MCF 10A (cell line): ENCODE measurements at regions not wholly inside any gene's neighbourhood (a gene's known extent, or its start where the extent isn't known, plus 50 kb on each side); places are given as distances from the start of the nearest gene placed in this dataset.

Source experiments
- BruUV-seq: library from RNA; stranded (reverse); fragments of 400-500 nt; replicated peaks from 2 replicates; lab custom pipeline; 2021; lab: Mats Ljungman, UMichigan
- CTCF ChIA-PET: fragments of 300-600 bp; sonication (Branson Sonifier 250); formaldehyde crosslinking; extraction: SDS; loops from one replicate; lab custom pipeline; 2021; ENCODE audit warnings: antibody characterized with exemption, inconsistent platforms; lab: Yijun Ruan, JAX
- POLR2A ChIA-PET: fragments of 300-600, 350-650 bp; sonication (Branson Sonifier 250); formaldehyde crosslinking; extraction: SDS; loops from one replicate; lab custom pipeline; 2020; ENCODE audit warnings: antibody characterized with exemption, inconsistent platforms; lab: Yijun Ruan, JAX
- DNase-seq: peaks from one replicate; pipeline ENCODE4 v3.0.0-alpha.2; 2018; ENCODE audit not compliant: unreplicated experiment
- H3K27ac Mint-ChIP-seq: one replicate; pipeline ENCODE4 v1.8.0; 2022; ENCODE audit warnings: mild to moderate bottlenecking, low read depth, mixed read lengths; ENCODE audit not compliant: unreplicated experiment
- H3K27me3 Mint-ChIP-seq: one replicate; pipeline ENCODE4 v1.8.0; 2022; ENCODE audit warnings: mixed read lengths; ENCODE audit not compliant: insufficient read depth, unreplicated experiment
- H3K36me3 Mint-ChIP-seq: one replicate; pipeline ENCODE4 v1.8.0; 2022; ENCODE audit warnings: mild to moderate bottlenecking, moderate library complexity, mixed read lengths; ENCODE audit not compliant: insufficient read depth, unreplicated experiment
- H3K4me1 Mint-ChIP-seq: one replicate; pipeline ENCODE4 v1.8.0; 2022; ENCODE audit warnings: mixed read lengths; ENCODE audit not compliant: insufficient read depth, unreplicated experiment
- H3K4me3 Mint-ChIP-seq: one replicate; pipeline ENCODE4 v1.8.0; 2022; ENCODE audit warnings: mild to moderate bottlenecking, moderate library complexity, mixed read lengths; ENCODE audit not compliant: unreplicated experiment
- H3K9me3 Mint-ChIP-seq: one replicate; pipeline ENCODE4 v1.8.0; 2022; ENCODE audit warnings: mixed read lengths; ENCODE audit not compliant: unreplicated experiment
- CTCF ChIP-seq: fragments of 200-600 bp; IDR thresholded peaks from one replicate; pipeline ENCODE4 v1.8.0; 2022; ENCODE audit warnings: antibody characterized with exemption, mild to moderate bottlenecking; ENCODE audit not compliant: unreplicated experiment
- intact Hi-C: fragments of 100-400 bp; cut with micrococcal nuclease; formaldehyde crosslinking; loops from 2 replicates; pipeline ENCODE4 v1.14.1; 2022

- Mint-ChIP-seq H3K9me3 (peaks cover 7% of the 10 kb centered on the region), H3K4me3 (no peak overlapping the region), H3K27me3 (no peaks in the 10 kb centered on the region), H3K36me3 (no peaks in the 10 kb centered on the region), H3K4me1 (peaks cover 48% of the 10 kb centered on the region), H3K27ac (peak overlapping the region; percentile 97)
- no peak for TF ChIP-seq CTCF
- CTCF ChIA-PET, result no interaction called here
- POLR2A ChIA-PET, result interaction anchor here (0.7 to 2.8 kb wide), 7 partner anchors 42 to 294 kb away, joined by 3 to 10 read pairs (median 4); partner anchors contain the start of gene ANKRD50
- no TSS peak for BruUV-seq
- intact Hi-C loops, result loop anchor here (10.0 kb wide), 1 partner anchor 612 kb away; no protein-coding TSS in a partner anchor
- peak; percentile 35 for DNase-seq
Observed at GRCh38 chr4:124946696-124947095, 234.2 kb upstream of the ANKRD50 start.

DNA sequence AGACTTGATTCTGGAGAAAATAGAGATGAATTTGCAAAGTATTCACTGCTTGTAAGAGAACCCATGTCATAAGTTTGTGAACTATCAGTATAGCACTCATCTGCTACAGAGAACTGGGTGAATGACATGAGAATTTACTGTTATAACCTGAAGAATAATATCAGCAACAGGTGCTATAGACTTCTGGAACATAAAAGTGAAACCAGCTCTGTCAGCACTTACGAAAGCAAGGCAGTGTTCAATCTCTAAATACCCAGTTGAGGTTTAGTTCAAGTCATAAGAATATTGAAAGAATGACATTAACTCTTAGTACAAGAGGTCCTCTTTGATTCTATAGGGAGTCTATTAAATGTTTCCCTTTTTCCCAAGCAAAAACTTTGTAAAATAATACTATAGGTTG is 232.9 kb upstream of the ANKRD50 start:
- Mint-ChIP-seq H3K27me3 (no peaks in the 10 kb centered on the region), H3K4me1 (peaks cover 58% of the 10 kb centered on the region), H3K27ac (no peak overlapping the region), H3K9me3 (peaks cover 7% of the 10 kb centered on the region), H3K4me3 (peak overlapping the region; percentile 36), H3K36me3 (no peaks in the 10 kb centered on the region)
- intact Hi-C loops, result loop anchor here (10.0 kb wide), 1 partner anchor 611 kb away; no protein-coding TSS in a partner anchor
- no TSS peak for BruUV-seq
- no peak for DNase-seq
- ChIA-PET CTCF (interaction anchor here (0.7 kb wide), 1 partner anchor 591 kb away, joined by 3 read pairs; no protein-coding TSS in a partner anchor), POLR2A (interaction anchor here (1.0 to 2.8 kb wide), 5 partner anchors 8 to 303 kb away, joined by 3 to 10 read pairs (median 5); no protein-coding TSS in a partner anchor)
- TF ChIP-seq CTCF, result no peak

- ChIA-PET CTCF (no interaction called here), POLR2A (interaction anchor here (1.3 to 2.8 kb wide), 5 partner anchors 10 to 234 kb away, joined by 4 to 10 read pairs (median 7); partner anchors contain the start of gene ANKRD50)
- Mint-ChIP-seq H3K4me1 (peaks cover 60% of the 10 kb centered on the region), H3K4me3 (peak overlapping the region; percentile 47), H3K27ac (peak overlapping the region; percentile 92), H3K9me3 (peaks cover 7% of the 10 kb centered on the region), H3K36me3 (no peaks in the 10 kb centered on the region), H3K27me3 (no peaks in the 10 kb centered on the region)
- intact Hi-C loops, result loop anchor here (1.0 to 10.0 kb wide), 3 partner anchors 232 to 609 kb away; partner anchors contain the start of gene ANKRD50
- no TSS peak for BruUV-seq
- peak; percentile 34 for DNase-seq
- peak; percentile 20 for TF ChIP-seq CTCF
Observed at GRCh38 chr4:124943938-124944337, 231.4 kb upstream of the ANKRD50 start.

GRCh38 chr4:124943145-124943889 is 230.8 kb upstream of the ANKRD50 start:
- ChIA-PET POLR2A (interaction anchor here (1.3 to 1.6 kb wide), 2 partner anchors 158 to 230 kb away, joined by 4 to 7 read pairs; partner anchors contain the start of gene ANKRD50), CTCF (no interaction called here)
- Mint-ChIP-seq H3K36me3 (no peaks in the 10 kb centered on the region), H3K27ac (peak overlapping the region; percentile 92), H3K4me1 (peaks cover 55% of the 10 kb centered on the region), H3K9me3 (peaks cover 7% of the 10 kb centered on the region), H3K27me3 (no peaks in the 10 kb centered on the region), H3K4me3 (peak overlapping the region; percentile 47)
- BruUV-seq, result TSS peak; percentile 14
- intact Hi-C loops, result loop anchor here (1.0 to 10.0 kb wide), 3 partner anchors 231 to 609 kb away; partner anchors contain the start of gene ANKRD50
- no peak for TF ChIP-seq CTCF
- peak; percentile 83 for DNase-seq
